Gastrocnemius medialis (tissue), 4 donors: ENCODE measurements at regions not wholly inside any gene's neighbourhood (a gene's known extent, or its start where the extent isn't known, plus 50 kb on each side); places are given as distances from the start of the nearest gene placed in this dataset.

Experiments used
- POLR2A ChIP-seq, 2 donors: fragments of 450-650 bp; IDR thresholded peaks; one replicate each; pipeline ENCODE4 v1.6.1; 2017; ENCODE audit warnings: antibody characterized with exemption in 2 of 2, mild to moderate bottlenecking in 2 of 2, moderate library complexity in 2 of 2
- TF ChIP-seq, protein P1 (sequence below), 5 experiments: fragments of 450-650 bp in 3 of 5; fragments of 200-600 bp in 2 of 5; sonication (generic) in 2 of 5; IDR thresholded peaks in 4 of 5; conservative IDR thresholded peaks in 1 of 5; 1 replicate in 4 of 5; 2 replicates in 1 of 5; pipeline ENCODE4 v1.5.1; 2016 to 2019; ENCODE audit warnings: antibody characterized with exemption in 5 of 5, mild to moderate bottlenecking in 3 of 5, moderate library complexity in 3 of 5

DNA sequence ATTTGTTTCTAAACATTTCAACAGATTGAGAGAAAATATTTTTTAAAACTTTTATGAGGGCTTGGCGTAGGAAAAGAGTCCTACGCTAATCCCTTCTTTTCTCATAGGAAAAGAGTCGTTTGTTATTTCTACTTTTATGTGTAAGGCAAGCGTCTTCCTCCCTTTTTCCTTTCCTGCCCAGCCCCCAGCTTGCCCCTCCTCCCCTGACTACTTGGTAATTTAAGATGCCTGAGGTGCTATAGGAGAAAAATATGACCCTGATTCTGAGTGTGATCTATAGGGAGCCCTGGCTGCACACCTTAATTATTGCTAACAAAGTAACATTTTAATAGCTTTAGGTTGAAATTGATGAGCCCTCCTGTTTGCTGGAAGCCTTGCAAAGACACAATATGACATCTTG is 373.6 kb downstream of the PBX1 start:
- no peak for TF ChIP-seq POLR2A (IDR thresholded peaks at IDR 0.05)
- TF ChIP-seq, protein P1, sequence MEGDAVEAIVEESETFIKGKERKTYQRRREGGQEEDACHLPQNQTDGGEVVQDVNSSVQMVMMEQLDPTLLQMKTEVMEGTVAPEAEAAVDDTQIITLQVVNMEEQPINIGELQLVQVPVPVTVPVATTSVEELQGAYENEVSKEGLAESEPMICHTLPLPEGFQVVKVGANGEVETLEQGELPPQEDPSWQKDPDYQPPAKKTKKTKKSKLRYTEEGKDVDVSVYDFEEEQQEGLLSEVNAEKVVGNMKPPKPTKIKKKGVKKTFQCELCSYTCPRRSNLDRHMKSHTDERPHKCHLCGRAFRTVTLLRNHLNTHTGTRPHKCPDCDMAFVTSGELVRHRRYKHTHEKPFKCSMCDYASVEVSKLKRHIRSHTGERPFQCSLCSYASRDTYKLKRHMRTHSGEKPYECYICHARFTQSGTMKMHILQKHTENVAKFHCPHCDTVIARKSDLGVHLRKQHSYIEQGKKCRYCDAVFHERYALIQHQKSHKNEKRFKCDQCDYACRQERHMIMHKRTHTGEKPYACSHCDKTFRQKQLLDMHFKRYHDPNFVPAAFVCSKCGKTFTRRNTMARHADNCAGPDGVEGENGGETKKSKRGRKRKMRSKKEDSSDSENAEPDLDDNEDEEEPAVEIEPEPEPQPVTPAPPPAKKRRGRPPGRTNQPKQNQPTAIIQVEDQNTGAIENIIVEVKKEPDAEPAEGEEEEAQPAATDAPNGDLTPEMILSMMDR (IDR thresholded peaks at IDR 0.05 in 4 of 5, conservative IDR thresholded peaks at IDR 0.05 in 1 of 5), result no peak
